ENCODE measurements at regions not wholly inside any gene's neighbourhood (a gene's known extent, or its start where the extent isn't known, plus 50 kb on each side); places are given as distances from the start of the nearest gene placed in this dataset.

GRCh38 chr7:32761451-32762205, 129.9 kb downstream of the KBTBD2 start:
- no peak for TF ChIP-seq POLR2A (IDR thresholded peaks at IDR 0.05)
- TF ChIP-seq CTCF (IDR thresholded peaks at IDR 0.05) = no peak
- no peak for TF ChIP-seq EP300 (IDR thresholded peaks at IDR 0.05)

All from gastroesophageal sphincter (tissue), 3 donors.